ENCODE measurements at regions not wholly inside any gene's neighbourhood (a gene's known extent, or its start where the extent isn't known, plus 50 kb on each side); places are given as distances from the start of the nearest gene placed in this dataset.

DNA sequence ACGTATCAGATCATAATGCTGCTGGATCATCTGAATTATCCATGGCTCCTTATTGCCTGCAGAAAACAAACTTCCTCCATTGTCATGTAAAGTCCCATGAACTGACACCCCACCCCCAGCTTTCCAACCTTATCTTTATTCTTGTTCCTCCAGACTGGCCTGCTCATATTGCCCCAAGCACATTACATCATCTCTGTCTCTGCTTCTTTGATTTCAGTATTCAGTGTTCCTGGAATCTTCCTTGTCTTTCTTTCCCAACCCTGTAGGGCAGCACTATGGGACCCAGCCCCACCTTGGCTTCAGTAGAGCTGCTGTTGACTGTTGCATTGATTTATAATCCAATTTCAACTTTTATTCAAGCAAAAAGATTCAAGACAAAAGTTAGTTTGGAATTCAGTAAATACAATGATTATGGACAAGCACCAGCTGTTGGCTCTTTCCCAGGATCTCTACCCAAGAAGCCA lies 187.5 kb upstream of the ECI2 start (continued):
- no peak for TF ChIP-seq ATF1 (CRISPR knock-in tag; IDR thresholded peaks at IDR 0.05)
- no peak; the same call in 1 of the 2 replicates for TF ChIP-seq ATF1 (tag; IDR thresholded peaks at IDR 0.05)
- TF ChIP-seq STAT5B (CRISPR knock-in tag; IDR thresholded peaks at IDR 0.05): no peak
- TF ChIP-seq RERE (CRISPR knock-in tag; IDR thresholded peaks at IDR 0.05; ENCODE audit: borderline replicate concordance): no peak
- TF ChIP-seq AFF1 (IDR thresholded peaks at IDR 0.05; ENCODE audit: low read depth in 1 of 2, partially characterized antibody in 2 of 2): peak in 1 of 2 experiments; percentile 53
- no peak for TF ChIP-seq NFYB (IDR thresholded peaks at IDR 0.05; ENCODE audit: extremely low read depth, insufficient read length)
- TF ChIP-seq, protein P1, sequence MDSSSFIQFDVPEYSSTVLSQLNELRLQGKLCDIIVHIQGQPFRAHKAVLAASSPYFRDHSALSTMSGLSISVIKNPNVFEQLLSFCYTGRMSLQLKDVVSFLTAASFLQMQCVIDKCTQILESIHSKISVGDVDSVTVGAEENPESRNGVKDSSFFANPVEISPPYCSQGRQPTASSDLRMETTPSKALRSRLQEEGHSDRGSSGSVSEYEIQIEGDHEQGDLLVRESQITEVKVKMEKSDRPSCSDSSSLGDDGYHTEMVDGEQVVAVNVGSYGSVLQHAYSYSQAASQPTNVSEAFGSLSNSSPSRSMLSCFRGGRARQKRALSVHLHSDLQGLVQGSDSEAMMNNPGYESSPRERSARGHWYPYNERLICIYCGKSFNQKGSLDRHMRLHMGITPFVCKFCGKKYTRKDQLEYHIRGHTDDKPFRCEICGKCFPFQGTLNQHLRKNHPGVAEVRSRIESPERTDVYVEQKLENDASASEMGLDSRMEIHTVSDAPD (CRISPR knock-in tag; IDR thresholded peaks at IDR 0.05): no peak
- TF ChIP-seq ZNF707 (CRISPR knock-in tag; conservative IDR thresholded peaks at IDR 0.05): no peak
- TF ChIP-seq, protein P2, sequence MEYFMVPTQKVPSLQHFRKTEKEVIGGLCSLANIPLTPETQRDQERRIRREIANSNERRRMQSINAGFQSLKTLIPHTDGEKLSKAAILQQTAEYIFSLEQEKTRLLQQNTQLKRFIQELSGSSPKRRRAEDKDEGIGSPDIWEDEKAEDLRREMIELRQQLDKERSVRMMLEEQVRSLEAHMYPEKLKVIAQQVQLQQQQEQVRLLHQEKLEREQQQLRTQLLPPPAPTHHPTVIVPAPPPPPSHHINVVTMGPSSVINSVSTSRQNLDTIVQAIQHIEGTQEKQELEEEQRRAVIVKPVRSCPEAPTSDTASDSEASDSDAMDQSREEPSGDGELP (CRISPR knock-in tag; IDR thresholded peaks at IDR 0.05; ENCODE audit: borderline replicate concordance): no peak; the same call in 1 of the 2 replicates
- TF ChIP-seq, protein P3, sequence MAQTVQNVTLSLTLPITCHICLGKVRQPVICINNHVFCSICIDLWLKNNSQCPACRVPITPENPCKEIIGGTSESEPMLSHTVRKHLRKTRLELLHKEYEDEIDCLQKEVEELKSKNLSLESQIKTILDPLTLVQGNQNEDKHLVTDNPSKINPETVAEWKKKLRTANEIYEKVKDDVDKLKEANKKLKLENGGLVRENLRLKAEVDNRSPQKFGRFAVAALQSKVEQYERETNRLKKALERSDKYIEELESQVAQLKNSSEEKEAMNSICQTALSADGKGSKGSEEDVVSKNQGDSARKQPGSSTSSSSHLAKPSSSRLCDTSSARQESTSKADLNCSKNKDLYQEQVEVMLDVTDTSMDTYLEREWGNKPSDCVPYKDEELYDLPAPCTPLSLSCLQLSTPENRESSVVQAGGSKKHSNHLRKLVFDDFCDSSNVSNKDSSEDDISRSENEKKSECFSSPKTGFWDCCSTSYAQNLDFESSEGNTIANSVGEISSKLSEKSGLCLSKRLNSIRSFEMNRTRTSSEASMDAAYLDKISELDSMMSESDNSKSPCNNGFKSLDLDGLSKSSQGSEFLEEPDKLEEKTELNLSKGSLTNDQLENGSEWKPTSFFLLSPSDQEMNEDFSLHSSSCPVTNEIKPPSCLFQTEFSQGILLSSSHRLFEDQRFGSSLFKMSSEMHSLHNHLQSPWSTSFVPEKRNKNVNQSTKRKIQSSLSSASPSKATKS (CRISPR knock-in tag; IDR thresholded peaks at IDR 0.05): no peak
- TF ChIP-seq, protein P4, sequence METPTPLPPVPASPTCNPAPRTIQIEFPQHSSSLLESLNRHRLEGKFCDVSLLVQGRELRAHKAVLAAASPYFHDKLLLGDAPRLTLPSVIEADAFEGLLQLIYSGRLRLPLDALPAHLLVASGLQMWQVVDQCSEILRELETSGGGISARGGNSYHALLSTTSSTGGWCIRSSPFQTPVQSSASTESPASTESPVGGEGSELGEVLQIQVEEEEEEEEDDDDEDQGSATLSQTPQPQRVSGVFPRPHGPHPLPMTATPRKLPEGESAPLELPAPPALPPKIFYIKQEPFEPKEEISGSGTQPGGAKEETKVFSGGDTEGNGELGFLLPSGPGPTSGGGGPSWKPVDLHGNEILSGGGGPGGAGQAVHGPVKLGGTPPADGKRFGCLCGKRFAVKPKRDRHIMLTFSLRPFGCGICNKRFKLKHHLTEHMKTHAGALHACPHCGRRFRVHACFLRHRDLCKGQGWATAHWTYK (CRISPR knock-in tag; IDR thresholded peaks at IDR 0.05): no peak
- no peak; the same call in 1 of the 2 replicates for TF ChIP-seq MECOM (CRISPR knock-in tag; IDR thresholded peaks at IDR 0.05)

All from K562 (cell line).